Endothelial cell of umbilical vein (primary cell): ENCODE measurements at regions not wholly inside any gene's neighbourhood (a gene's known extent, or its start where the extent isn't known, plus 50 kb on each side); places are given as distances from the start of the nearest gene placed in this dataset.
A peak's percentile ranks its signal among the peaks of the same experiment; 100 is the strongest.

Source experiments
- BruUV-seq: library from RNA; stranded (reverse); fragments of 400-500 nt; replicated peaks from 2 replicates; lab custom pipeline; 2021; lab: Mats Ljungman, UMichigan
- CTCF ChIA-PET: fragments of 300-600, 350-600 bp; sonication (Branson Sonifier 250); formaldehyde crosslinking; loops from one replicate; lab custom pipeline; 2021; ENCODE audit warnings: antibody characterized with exemption, inconsistent platforms; lab: Charles Lee
- POLR2A ChIA-PET: fragments of 300-600, 350-600 bp; sonication (Branson Sonifier 250); formaldehyde crosslinking; loops from one replicate; lab custom pipeline; 2021; ENCODE audit warnings: antibody characterized with exemption, inconsistent platforms; lab: Charles Lee
- DNase-seq: peaks from one replicate; pipeline ENCODE4 v3.0.0-alpha.2; 2011; ENCODE audit warnings: low read depth, low spot score
- FAIRE-seq: peaks from 2 replicates; lab custom pipeline; 2011; peaks lifted over from hg19 to GRCh38; lab: Jason Lieb, UNC
- H2AFZ ChIP-seq: 2 replicates; pipeline ENCODE4 v1.6.0; 2012; ENCODE audit warnings: low read depth, low read length, control low read depth, inconsistent platforms
- H3K27ac ChIP-seq: 2 replicates; pipeline ENCODE4 v1.5.1; 2011; ENCODE audit warnings: low read depth, mild to moderate bottlenecking, control low read depth, low read length, moderate library complexity; ENCODE audit not compliant: insufficient read depth
- H3K27me3 ChIP-seq, 2 experiments: 2 replicates each; pipeline versions ENCODE4 v1.6.0 to v1.6.1; 2011; ENCODE audit warnings: low read length in 2 of 2, mixed read lengths in 1 of 2; ENCODE audit not compliant: control insufficient read depth in 2 of 2, insufficient read depth in 2 of 2
- H3K36me3 ChIP-seq, 2 experiments: 2 replicates in 1 of 2; 3 replicates in 1 of 2; pipeline ENCODE4 v1.5.1; 2011; ENCODE audit warnings: low read length in 2 of 2, mild to moderate bottlenecking in 1 of 2, moderate library complexity in 1 of 2; ENCODE audit not compliant: control insufficient read depth in 2 of 2, insufficient read depth in 2 of 2; ENCODE audit errors: extremely low read depth in 1 of 2
- H3K4me1 ChIP-seq: 3 replicates; pipeline ENCODE4 v1.5.1; 2011; ENCODE audit warnings: mild to moderate bottlenecking, low read length; ENCODE audit not compliant: control insufficient read depth, insufficient read depth; ENCODE audit errors: extremely low read depth
- H3K4me2 ChIP-seq: 2 replicates; pipeline ENCODE4 v1.6.1; 2011; ENCODE audit warnings: low read length, control low read depth, mixed read lengths; ENCODE audit not compliant: insufficient read depth
- H3K4me3 ChIP-seq, 3 experiments: fragments of 200-600 bp in 1 of 3; sonication (generic), shearing (Covaris generic) in 1 of 3; replicated peaks in 1 of 3; 2 replicates each; pipeline ENCODE4 v1.5.1; 2011 to 2016; ENCODE audit warnings: control low read depth in 3 of 3, low read length in 3 of 3, mild to moderate bottlenecking in 2 of 3, inconsistent platforms in 1 of 3, low read depth in 1 of 3, moderate library complexity in 1 of 3; ENCODE audit not compliant: insufficient read depth in 1 of 3
- H3K79me2 ChIP-seq: 2 replicates; pipeline ENCODE4 v1.6.0; 2012; ENCODE audit warnings: low read length, inconsistent platforms; ENCODE audit not compliant: control insufficient read depth, insufficient read depth
- H3K9ac ChIP-seq: replicated peaks from 2 replicates; pipeline ENCODE3; 2011; ENCODE audit warnings: low read length, control low read depth; ENCODE audit not compliant: insufficient read depth; ENCODE audit errors: extremely low read depth
- H3K9me1 ChIP-seq: replicated peaks from 3 replicates; pipeline ENCODE4 v1.6.0; 2011; ENCODE audit warnings: mild to moderate bottlenecking, low read length; ENCODE audit not compliant: control insufficient read depth, insufficient read depth; ENCODE audit errors: extremely low read depth
- H3K9me3 ChIP-seq: replicated peaks from 2 replicates; pipeline ENCODE4 v1.5.1; 2012; ENCODE audit warnings: low read length, inconsistent platforms; ENCODE audit not compliant: control insufficient read depth, insufficient read depth
- H4K20me1 ChIP-seq: replicated peaks from 2 replicates; pipeline ENCODE3; 2011; ENCODE audit warnings: mild to moderate bottlenecking, low read length; ENCODE audit not compliant: control insufficient read depth, insufficient read depth; ENCODE audit errors: extremely low read depth
- FOS ChIP-seq: IDR thresholded peaks from 2 replicates; pipeline ENCODE4 v1.6.1; 2011; ENCODE audit warnings: mild to moderate bottlenecking, low read length, moderate library complexity, borderline replicate concordance; ENCODE audit not compliant: insufficient read depth
- JUN ChIP-seq: IDR thresholded peaks from 2 replicates; pipeline ENCODE4 v1.6.1; 2011; ENCODE audit warnings: borderline replicate concordance, low read depth; ENCODE audit not compliant: insufficient read length, insufficient read depth
- MYC ChIP-seq: IDR thresholded peaks from one replicate; pipeline ENCODE4 v1.6.1; 2011; ENCODE audit warnings: mild to moderate bottlenecking, low read depth, low read length
- dilution Hi-C: fragments of 300-500 bp; cut with MboI; formaldehyde crosslinking; loops from one replicate; pipeline ENCODE4 v1.15.0; 2019; ENCODE audit warnings: low sequenced_read_pairs; ENCODE audit not compliant: extremely low pct_ligation_motif_present
- intact Hi-C: fragments of 100-400 bp; cut with micrococcal nuclease; formaldehyde crosslinking; loops from one replicate; pipeline ENCODE4 v1.10.0; 2022
- TF ChIP-seq, protein P1 (sequence below), 2 donors: IDR thresholded peaks; 1 replicate in 1 of 2; 2 replicates in 1 of 2; pipeline ENCODE4 v1.5.1; 2011; ENCODE audit warnings: low read length in 2 of 2, mild to moderate bottlenecking in 2 of 2, moderate library complexity in 2 of 2, control low read depth in 1 of 2, inconsistent platforms in 1 of 2, low read depth in 1 of 2; ENCODE audit not compliant: insufficient read depth in 1 of 2; ENCODE audit errors: extremely low read depth in 1 of 2
- TF ChIP-seq, protein P2 (sequence below): IDR thresholded peaks from 2 replicates; pipeline ENCODE4 v1.6.1; 2011; ENCODE audit not compliant: insufficient read depth, insufficient read length

DNA sequence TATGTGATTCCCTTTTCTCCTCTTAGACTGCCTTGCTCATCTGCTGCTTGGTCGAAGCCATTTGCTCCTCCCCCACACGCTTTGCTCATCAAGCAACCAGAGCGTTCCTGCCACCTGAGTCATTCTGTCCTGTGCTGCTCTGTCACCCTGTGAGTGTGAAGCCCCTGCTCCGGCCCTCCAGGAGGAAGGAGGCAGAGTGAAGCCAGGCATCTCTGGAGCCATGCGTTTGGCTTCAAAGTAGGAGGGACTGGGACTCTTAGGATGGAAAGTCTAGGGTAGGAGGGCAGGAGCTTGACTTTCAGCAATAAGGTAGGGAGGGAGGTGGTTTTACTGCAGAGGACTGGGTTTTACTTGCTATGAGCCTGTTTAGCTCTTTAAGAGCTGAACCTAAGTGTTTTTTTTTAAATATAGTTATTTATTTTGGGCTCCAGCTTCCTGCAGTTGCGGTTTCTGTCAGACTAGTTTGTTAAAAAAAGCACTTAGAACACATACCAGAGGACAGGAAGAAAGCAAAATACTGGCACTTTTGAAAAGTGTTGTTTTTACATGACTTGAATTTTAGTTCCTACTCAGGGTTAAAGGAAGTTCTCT lies 63.6 kb downstream of the SPINK2 start:
- intact Hi-C loops, result no loop called here
- peak; percentile 38 for FAIRE-seq

DNA sequence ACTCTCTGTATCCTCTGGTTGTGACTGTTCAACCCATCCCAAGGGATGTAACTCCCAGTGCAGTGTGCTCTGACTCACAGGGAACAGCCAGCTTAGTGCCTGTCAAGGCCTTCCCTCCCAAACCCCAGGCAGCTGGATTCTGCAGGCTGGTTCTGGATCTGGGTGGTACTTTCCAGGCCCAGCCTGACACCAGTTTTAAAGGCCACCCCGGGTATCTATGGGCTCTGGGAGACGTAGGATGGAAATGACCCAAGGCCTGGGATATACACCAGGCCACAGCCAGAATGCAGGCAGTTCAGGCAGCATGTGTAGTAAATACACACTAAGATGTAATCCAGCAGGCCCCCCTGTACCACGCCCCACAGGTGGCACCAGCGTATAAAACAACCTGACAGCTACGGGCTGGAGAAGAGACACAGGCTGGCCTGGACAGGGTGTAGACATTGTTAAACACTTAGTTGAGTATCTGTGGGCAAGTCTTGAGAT lies 64.2 kb downstream of the SPINK2 start:
- no peaks in the 10 kb centered on the region for H3K9me3 ChIP-seq
- peak; percentile 4 for TF ChIP-seq FOS
- TF ChIP-seq, protein P1, sequence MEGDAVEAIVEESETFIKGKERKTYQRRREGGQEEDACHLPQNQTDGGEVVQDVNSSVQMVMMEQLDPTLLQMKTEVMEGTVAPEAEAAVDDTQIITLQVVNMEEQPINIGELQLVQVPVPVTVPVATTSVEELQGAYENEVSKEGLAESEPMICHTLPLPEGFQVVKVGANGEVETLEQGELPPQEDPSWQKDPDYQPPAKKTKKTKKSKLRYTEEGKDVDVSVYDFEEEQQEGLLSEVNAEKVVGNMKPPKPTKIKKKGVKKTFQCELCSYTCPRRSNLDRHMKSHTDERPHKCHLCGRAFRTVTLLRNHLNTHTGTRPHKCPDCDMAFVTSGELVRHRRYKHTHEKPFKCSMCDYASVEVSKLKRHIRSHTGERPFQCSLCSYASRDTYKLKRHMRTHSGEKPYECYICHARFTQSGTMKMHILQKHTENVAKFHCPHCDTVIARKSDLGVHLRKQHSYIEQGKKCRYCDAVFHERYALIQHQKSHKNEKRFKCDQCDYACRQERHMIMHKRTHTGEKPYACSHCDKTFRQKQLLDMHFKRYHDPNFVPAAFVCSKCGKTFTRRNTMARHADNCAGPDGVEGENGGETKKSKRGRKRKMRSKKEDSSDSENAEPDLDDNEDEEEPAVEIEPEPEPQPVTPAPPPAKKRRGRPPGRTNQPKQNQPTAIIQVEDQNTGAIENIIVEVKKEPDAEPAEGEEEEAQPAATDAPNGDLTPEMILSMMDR (IDR thresholded peaks at IDR 0.05; ENCODE audit: extremely low read depth in 1 of 2, insufficient read depth in 1 of 2, low read depth in 1 of 2, low read length in 2 of 2), result no peak
- no peak overlapping the region for H3K4me3 ChIP-seq
- no peaks in the 10 kb centered on the region for H4K20me1 ChIP-seq
- ChIA-PET CTCF (interaction anchor here (1.3 to 1.6 kb wide), 3 partner anchors 11 to 39 kb away, joined by 3 to 5 read pairs (median 3); no protein-coding TSS in a partner anchor), POLR2A (no interaction called here)
- peak overlapping the region; percentile 58 for H2AFZ ChIP-seq
- intact Hi-C loops (no loop called here), dilution Hi-C loops (no loop called here)
- no peaks in the 10 kb centered on the region for H3K79me2 ChIP-seq
- DNase-seq (no peak), FAIRE-seq (no peak)
- peaks cover 16% of the 10 kb centered on the region for H3K4me1 ChIP-seq
- H3K36me3 ChIP-seq, result no peaks in the 10 kb centered on the region
- no peak overlapping the region for H3K9ac ChIP-seq
- BruUV-seq, result no TSS peak
- no peak overlapping the region for H3K4me2 ChIP-seq
- peak overlapping the region; percentile 49 for H3K27ac ChIP-seq
- no peaks in the 10 kb centered on the region for H3K27me3 ChIP-seq
- no peaks in the 10 kb centered on the region for H3K9me1 ChIP-seq

More for the DNA sequence above, 63.6 kb downstream of the SPINK2 start:
- Histone ChIP-seq H3K27ac (peak overlapping the region; percentile 2), H3K4me2 (peak overlapping the region; percentile 42), H2AFZ (peak overlapping the region; percentile 58), H3K27me3 (no peaks in the 10 kb centered on the region), H3K9me3 (no peaks in the 10 kb centered on the region), H3K4me3 (no peak overlapping the region), H3K9me1 (no peaks in the 10 kb centered on the region), H3K4me1 (peaks cover 16% of the 10 kb centered on the region), H4K20me1 (no peaks in the 10 kb centered on the region), H3K36me3 (no peaks in the 10 kb centered on the region), H3K9ac (no peak overlapping the region), H3K79me2 (no peaks in the 10 kb centered on the region)
- dilution Hi-C loops, result no loop called here
- TF ChIP-seq MYC (no peak), FOS (peak; percentile 67), JUN (no peak)
- TF ChIP-seq, protein P2, sequence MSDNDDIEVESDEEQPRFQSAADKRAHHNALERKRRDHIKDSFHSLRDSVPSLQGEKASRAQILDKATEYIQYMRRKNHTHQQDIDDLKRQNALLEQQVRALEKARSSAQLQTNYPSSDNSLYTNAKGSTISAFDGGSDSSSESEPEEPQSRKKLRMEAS, result no peak
- no TSS peak for BruUV-seq
- ChIA-PET POLR2A (no interaction called here), CTCF (interaction anchor here (0.5 to 1.6 kb wide), 5 partner anchors 10 to 42 kb away, joined by 3 to 5 read pairs (median 3); no protein-coding TSS in a partner anchor)
- DNase-seq, result peak; percentile 59
